Mesenchymal stem cell (in vitro differentiated cells and primary cell): ENCODE measurements at regions not wholly inside any gene's neighbourhood (a gene's known extent, or its start where the extent isn't known, plus 50 kb on each side); places are given as distances from the start of the nearest gene placed in this dataset.

ENCODE experiments used
- DNase-seq: peaks from one replicate; pipeline ENCODE4 v3.0.0-alpha.2; 2013
- H2AFZ ChIP-seq: one replicate; pipeline ENCODE4 v1.6.1; 2013; ENCODE audit warnings: low read depth, mild to moderate bottlenecking, control low read depth, inconsistent platforms, low read length, moderate library complexity
- H2AK5ac ChIP-seq: 2 replicates; pipeline ENCODE4 v1.6.1; 2013; ENCODE audit warnings: low read length, moderate library complexity, mild to moderate bottlenecking, inconsistent platforms; ENCODE audit not compliant: severe bottlenecking
- H2BK120ac ChIP-seq: one replicate; pipeline ENCODE4 v1.6.1; 2013; ENCODE audit warnings: low read depth, mild to moderate bottlenecking, inconsistent platforms, low read length, moderate library complexity
- H2BK12ac ChIP-seq, 2 experiments: one replicate each; pipeline ENCODE4 v1.6.1; 2013; ENCODE audit warnings: inconsistent platforms in 2 of 2, low read length in 2 of 2, mild to moderate bottlenecking in 2 of 2, moderate library complexity in 2 of 2, control low read depth in 1 of 2
- H2BK15ac ChIP-seq: one replicate; pipeline ENCODE4 v1.6.1; 2013; ENCODE audit warnings: mild to moderate bottlenecking, low read depth, inconsistent platforms; ENCODE audit not compliant: poor library complexity, severe bottlenecking
- H2BK5ac ChIP-seq: 2 replicates; pipeline ENCODE4 v1.6.1; 2013; ENCODE audit warnings: low read depth, mild to moderate bottlenecking, low read length, control low read depth, inconsistent platforms; ENCODE audit not compliant: poor library complexity, severe bottlenecking
- H3K14ac ChIP-seq, 2 experiments: one replicate each; pipeline ENCODE4 v1.6.1; 2013; ENCODE audit warnings: inconsistent platforms in 2 of 2, low read length in 2 of 2, control low read depth in 1 of 2, mild to moderate bottlenecking in 1 of 2, moderate library complexity in 1 of 2
- H3K18ac ChIP-seq, 2 experiments: one replicate each; pipeline ENCODE4 v1.6.1; 2013; ENCODE audit warnings: inconsistent platforms in 2 of 2, low read length in 2 of 2, control low read depth in 1 of 2, low read depth in 1 of 2, mild to moderate bottlenecking in 1 of 2
- H3K23ac ChIP-seq, 2 experiments: one replicate each; pipeline ENCODE4 v1.6.1; 2013; ENCODE audit warnings: inconsistent platforms in 2 of 2, low read length in 2 of 2, mild to moderate bottlenecking in 2 of 2, moderate library complexity in 2 of 2, control low read depth in 1 of 2
- H3K27ac ChIP-seq: 2 replicates; pipeline ENCODE4 v1.5.1; 2013; ENCODE audit warnings: mild to moderate bottlenecking, moderate library complexity, low read length, control low read depth, inconsistent platforms; ENCODE audit not compliant: poor library complexity, severe bottlenecking
- H3K27me3 ChIP-seq, 2 experiments: 2 replicates each; pipeline versions ENCODE4 v1.6.1 to v1.7.0; 2013; ENCODE audit warnings: low read length in 2 of 2, mild to moderate bottlenecking in 2 of 2, moderate library complexity in 2 of 2, control low read depth in 1 of 2, inconsistent platforms in 1 of 2; ENCODE audit not compliant: control insufficient read depth in 1 of 2, insufficient read depth in 1 of 2
- H3K36me3 ChIP-seq, 2 experiments: 2 replicates each; pipeline versions ENCODE4 v1.6.1 to v1.7.0; 2013; ENCODE audit warnings: low read length in 2 of 2, control low read depth in 1 of 2, inconsistent platforms in 1 of 2, low read depth in 1 of 2, mild to moderate bottlenecking in 1 of 2; ENCODE audit not compliant: insufficient read depth in 2 of 2, control insufficient read depth in 1 of 2
- H3K4ac ChIP-seq, 2 experiments: one replicate each; pipeline ENCODE4 v1.6.1; 2013; ENCODE audit warnings: inconsistent platforms in 2 of 2, low read length in 2 of 2, mild to moderate bottlenecking in 2 of 2, moderate library complexity in 2 of 2, control low read depth in 1 of 2, low read depth in 1 of 2
- H3K4me1 ChIP-seq: 2 replicates; pipeline ENCODE4 v1.6.1; 2013; ENCODE audit warnings: low read depth, low read length, control low read depth; ENCODE audit not compliant: control insufficient read depth, insufficient read depth
- H3K4me2 ChIP-seq: 2 replicates; pipeline ENCODE4 v1.6.1; 2013; ENCODE audit warnings: low read length, mild to moderate bottlenecking, inconsistent platforms; ENCODE audit not compliant: poor library complexity, severe bottlenecking
- H3K4me3 ChIP-seq, 2 experiments: 2 replicates each; pipeline versions ENCODE4 v1.5.1 to v1.7.0; 2013; ENCODE audit warnings: low read length in 2 of 2, mild to moderate bottlenecking in 2 of 2, control low read depth in 1 of 2, low read depth in 1 of 2; ENCODE audit not compliant: insufficient read depth in 1 of 2
- H3K79me1 ChIP-seq: replicated peaks from 2 replicates; pipeline ENCODE4 v1.6.1; 2013; ENCODE audit warnings: mild to moderate bottlenecking, control low read depth, low read length, inconsistent platforms; ENCODE audit not compliant: poor library complexity, severe bottlenecking
- H3K9ac ChIP-seq: 2 replicates; pipeline ENCODE4 v1.7.0; 2013; ENCODE audit warnings: mild to moderate bottlenecking, low read length, moderate library complexity
- H3K9me3 ChIP-seq: 2 replicates; pipeline ENCODE4 v1.7.0; 2013; ENCODE audit warnings: mild to moderate bottlenecking, low read length; ENCODE audit not compliant: control insufficient read depth
- H4K8ac ChIP-seq: one replicate; pipeline ENCODE4 v1.6.1; 2013; ENCODE audit warnings: inconsistent platforms, mild to moderate bottlenecking, low read length, moderate library complexity
- H4K91ac ChIP-seq: one replicate; pipeline ENCODE4 v1.6.1; 2013; ENCODE audit warnings: mild to moderate bottlenecking, low read length, inconsistent platforms
- WGBS: methylation state at CpG from one replicate; pipeline ENCODE4 v1.1.7; 2013; ENCODE audit warnings: mixed read lengths; 5-methylcytosine and 5-hydroxymethylcytosine counted together

DNA sequence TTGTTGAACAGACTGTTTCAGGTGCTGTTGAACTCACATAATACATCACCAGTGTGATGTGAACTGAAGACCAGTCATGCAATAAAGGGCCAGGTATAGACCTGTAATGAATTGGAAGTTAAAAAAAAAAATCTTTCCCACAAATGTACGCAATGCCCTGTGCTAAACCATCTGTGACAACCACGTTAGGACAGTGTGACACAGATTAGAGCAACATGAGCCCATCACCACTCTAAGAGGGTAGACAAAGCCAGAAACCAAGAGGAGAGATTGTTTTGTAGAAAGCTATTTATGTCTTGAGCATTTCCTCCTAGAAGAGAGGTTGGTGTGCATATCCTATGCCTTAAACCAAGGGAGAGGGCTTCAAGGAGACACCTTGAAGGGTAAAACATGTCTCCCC is 77.0 kb upstream of the BEND6 start:
- no peak overlapping the region for H3K27ac ChIP-seq
- no peak overlapping the region for H2BK15ac ChIP-seq
- no peak overlapping the region for H3K4me3 ChIP-seq
- H2BK5ac ChIP-seq, result no peak overlapping the region
- H3K9me3 ChIP-seq, result no peaks in the 10 kb centered on the region
- H3K79me1 ChIP-seq, result peaks cover 15% of the 10 kb centered on the region
- H3K36me3 ChIP-seq, result peaks cover 2 to 43% of the 10 kb centered on the region in 2 experiments
- no peak overlapping the region for H2BK120ac ChIP-seq
- H4K8ac ChIP-seq, result no peak overlapping the region
- no peak overlapping the region for H3K4me2 ChIP-seq
- H3K14ac ChIP-seq, result no peak overlapping the region
- H2AK5ac ChIP-seq, result no peak overlapping the region
- no peak overlapping the region for H3K9ac ChIP-seq
- no peak for DNase-seq
- H2AFZ ChIP-seq, result no peak overlapping the region
- 100% methylated on average over 2 of the region's 2 CpGs for WGBS
- no peak overlapping the region for H3K23ac ChIP-seq
- no peaks in the 10 kb centered on the region for H3K4me1 ChIP-seq
- H2BK12ac ChIP-seq, result no peak overlapping the region
- no peaks in the 10 kb centered on the region for H3K27me3 ChIP-seq
- no peak overlapping the region for H3K4ac ChIP-seq
- no peak overlapping the region for H3K18ac ChIP-seq
- no peak overlapping the region for H4K91ac ChIP-seq

- DNase-seq, result no peak
- no peak overlapping the region for H2AFZ ChIP-seq
- H2BK15ac ChIP-seq, result no peak overlapping the region
- no peak overlapping the region for H3K4ac ChIP-seq
- H3K9me3 ChIP-seq, result no peaks in the 10 kb centered on the region
- H4K8ac ChIP-seq, result no peak overlapping the region
- no peak overlapping the region for H3K14ac ChIP-seq
- no peak overlapping the region for H3K23ac ChIP-seq
- 91% methylated on average over 5 of the region's 5 CpGs for whole genome bisulfite sequencing
- peaks cover 12% of the 10 kb centered on the region for H3K79me1 ChIP-seq
- H3K9ac ChIP-seq, result no peak overlapping the region
- no peak overlapping the region for H3K27ac ChIP-seq
- H3K36me3 ChIP-seq, result peaks cover 0 to 43% of the 10 kb centered on the region in 2 experiments
- no peak overlapping the region for H2BK5ac ChIP-seq
- H3K18ac ChIP-seq, result no peak overlapping the region
- no peak overlapping the region for H3K4me2 ChIP-seq
- no peak overlapping the region for H4K91ac ChIP-seq
- H2AK5ac ChIP-seq, result no peak overlapping the region
- no peak overlapping the region for H2BK120ac ChIP-seq
- H2BK12ac ChIP-seq, result no peak overlapping the region
- no peak overlapping the region for H3K4me3 ChIP-seq
- no peaks in the 10 kb centered on the region for H3K27me3 ChIP-seq
- H3K4me1 ChIP-seq, result peaks cover 2% of the 10 kb centered on the region
Observed at GRCh38 chr6:56875961-56876360, 78.9 kb upstream of the BEND6 start.

GRCh38 chr6:56875523-56875922 is 79.4 kb upstream of the BEND6 start:
- Histone ChIP-seq H3K4me2 (no peak overlapping the region), H2BK12ac (no peak overlapping the region), H2BK120ac (no peak overlapping the region), H2BK15ac (no peak overlapping the region), H3K4ac (no peak overlapping the region), H2BK5ac (no peak overlapping the region), H3K27me3 (no peaks in the 10 kb centered on the region), H4K8ac (no peak overlapping the region), H3K27ac (no peak overlapping the region), H3K9me3 (no peaks in the 10 kb centered on the region), H3K4me1 (peaks cover 2% of the 10 kb centered on the region), H3K9ac (no peak overlapping the region), H3K14ac (no peak overlapping the region), H3K79me1 (peaks cover 12% of the 10 kb centered on the region), H2AFZ (no peak overlapping the region), H3K23ac (no peak overlapping the region), H3K36me3 (peaks cover 0 to 44% of the 10 kb centered on the region in 2 experiments), H3K18ac (no peak overlapping the region), H2AK5ac (no peak overlapping the region), H3K4me3 (no peak overlapping the region), H4K91ac (no peak overlapping the region)
- DNase-seq, result no peak
- WGBS, result 100% methylated on average over 1 of the region's 1 CpG

- Histone ChIP-seq H3K79me1 (peaks cover 13% of the 10 kb centered on the region), H3K23ac (no peak overlapping the region), H4K91ac (no peak overlapping the region), H3K4me3 (no peak overlapping the region), H3K9me3 (no peaks in the 10 kb centered on the region), H3K27me3 (no peaks in the 10 kb centered on the region), H3K27ac (no peak overlapping the region), H3K18ac (no peak overlapping the region), H2AFZ (no peak overlapping the region), H4K8ac (no peak overlapping the region), H2BK5ac (no peak overlapping the region), H2BK15ac (no peak overlapping the region), H3K36me3 (peaks cover 0 to 44% of the 10 kb centered on the region in 2 experiments), H3K4me1 (peaks cover 3% of the 10 kb centered on the region), H3K4me2 (no peak overlapping the region), H2BK120ac (no peak overlapping the region), H2BK12ac (no peak overlapping the region), H2AK5ac (no peak overlapping the region), H3K4ac (no peak overlapping the region), H3K14ac (no peak overlapping the region), H3K9ac (no peak overlapping the region)
- DNase-seq, result no peak
- 96% methylated on average over 3 of the region's 3 CpGs for WGBS
Observed at GRCh38 chr6:56874328-56874727, 80.6 kb upstream of the BEND6 start.
